ENCODE measurements at regions not wholly inside any gene's neighbourhood (a gene's known extent, or its start where the extent isn't known, plus 50 kb on each side); places are given as distances from the start of the nearest gene placed in this dataset.

DNA sequence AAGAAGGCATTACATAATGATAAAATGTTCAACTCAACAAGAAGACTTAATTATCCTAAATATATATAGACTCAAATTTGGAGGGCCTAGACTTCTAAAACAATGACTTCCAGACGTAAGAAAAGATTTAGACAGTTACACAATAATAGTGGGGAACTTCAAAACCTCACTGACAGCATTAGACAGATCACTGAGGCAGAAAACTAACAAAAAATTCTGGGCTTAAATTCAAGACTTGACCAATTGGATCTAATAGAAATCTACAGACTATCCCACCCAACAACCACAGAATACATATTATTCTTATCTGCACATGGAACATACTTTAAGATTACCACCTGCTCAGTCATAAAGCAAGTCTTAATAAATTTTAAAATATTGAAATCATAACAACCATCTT is 93.3 kb upstream of the ARSJ start:
- TF ChIP-seq, protein P1, sequence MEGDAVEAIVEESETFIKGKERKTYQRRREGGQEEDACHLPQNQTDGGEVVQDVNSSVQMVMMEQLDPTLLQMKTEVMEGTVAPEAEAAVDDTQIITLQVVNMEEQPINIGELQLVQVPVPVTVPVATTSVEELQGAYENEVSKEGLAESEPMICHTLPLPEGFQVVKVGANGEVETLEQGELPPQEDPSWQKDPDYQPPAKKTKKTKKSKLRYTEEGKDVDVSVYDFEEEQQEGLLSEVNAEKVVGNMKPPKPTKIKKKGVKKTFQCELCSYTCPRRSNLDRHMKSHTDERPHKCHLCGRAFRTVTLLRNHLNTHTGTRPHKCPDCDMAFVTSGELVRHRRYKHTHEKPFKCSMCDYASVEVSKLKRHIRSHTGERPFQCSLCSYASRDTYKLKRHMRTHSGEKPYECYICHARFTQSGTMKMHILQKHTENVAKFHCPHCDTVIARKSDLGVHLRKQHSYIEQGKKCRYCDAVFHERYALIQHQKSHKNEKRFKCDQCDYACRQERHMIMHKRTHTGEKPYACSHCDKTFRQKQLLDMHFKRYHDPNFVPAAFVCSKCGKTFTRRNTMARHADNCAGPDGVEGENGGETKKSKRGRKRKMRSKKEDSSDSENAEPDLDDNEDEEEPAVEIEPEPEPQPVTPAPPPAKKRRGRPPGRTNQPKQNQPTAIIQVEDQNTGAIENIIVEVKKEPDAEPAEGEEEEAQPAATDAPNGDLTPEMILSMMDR (IDR thresholded peaks at IDR 0.05), result no peak
- TF ChIP-seq POLR2A (IDR thresholded peaks at IDR 0.05) (no peak), POLR2AphosphoS5 (IDR thresholded peaks at IDR 0.05; ENCODE audit: insufficient read depth in 1 of 2, low read depth in 1 of 2) (no peak)

Measured in vagina (tissue), 2 donors.